GM23248 (cell line): ENCODE measurements at regions not wholly inside any gene's neighbourhood (a gene's known extent, or its start where the extent isn't known, plus 50 kb on each side); places are given as distances from the start of the nearest gene placed in this dataset.

Experiments used
- DNase-seq: peaks from one replicate; pipeline ENCODE4 v3.0.0-alpha.2; 2015
- H2AFZ ChIP-seq: fragments of 200-600 bp; sonication (generic); 2 replicates; pipeline ENCODE4 v1.6.1; 2016; ENCODE audit warnings: antibody characterized with exemption
- H3F3A ChIP-seq: fragments of 200-600 bp; sonication (generic); 2 replicates; pipeline ENCODE4 v1.6.1; 2016; ENCODE audit warnings: mild to moderate bottlenecking, antibody characterized with exemption, mixed run types; ENCODE audit not compliant: insufficient read depth
- H3K27ac ChIP-seq: fragments of 200-600 bp; sonication (generic); 2 replicates; pipeline ENCODE4 v1.5.1; 2016; ENCODE audit warnings: mild to moderate bottlenecking
- H3K27me3 ChIP-seq: fragments of 200-600 bp; sonication (generic); replicated peaks from 2 replicates; pipeline ENCODE4 v1.6.1; 2016; ENCODE audit warnings: mild to moderate bottlenecking; ENCODE audit not compliant: insufficient read depth
- H3K36me3 ChIP-seq: fragments of 200-600 bp; sonication (generic); 2 replicates; pipeline ENCODE4 v1.6.1; 2016; ENCODE audit warnings: low read depth, mild to moderate bottlenecking
- H3K4me1 ChIP-seq: fragments of 200-600 bp; sonication (generic); 2 replicates; pipeline ENCODE4 v1.6.1; 2016; ENCODE audit warnings: mild to moderate bottlenecking; ENCODE audit not compliant: insufficient read depth
- H3K4me2 ChIP-seq: fragments of 200-600 bp; sonication (generic); one replicate; pipeline ENCODE4 v1.6.1; 2016; ENCODE audit warnings: mild to moderate bottlenecking; ENCODE audit not compliant: unreplicated experiment
- H3K4me3 ChIP-seq: fragments of 200-600 bp; sonication (generic); 2 replicates; pipeline ENCODE4 v1.5.1; 2016; ENCODE audit warnings: mild to moderate bottlenecking
- H3K79me2 ChIP-seq: fragments of 200-600 bp; sonication (generic); 2 replicates; pipeline ENCODE4 v1.6.1; 2016; ENCODE audit warnings: mild to moderate bottlenecking; ENCODE audit not compliant: insufficient read depth
- H3K9ac ChIP-seq: fragments of 200-600 bp; sonication (generic); 2 replicates; pipeline ENCODE4 v1.6.1; 2016; ENCODE audit warnings: mild to moderate bottlenecking
- H3K9me2 ChIP-seq: fragments of 200-600 bp; sonication (generic); 2 replicates; pipeline ENCODE4 v1.6.1; 2016; ENCODE audit warnings: mixed run types, mild to moderate bottlenecking, moderate library complexity; ENCODE audit not compliant: insufficient read depth
- H3K9me3 ChIP-seq: fragments of 200-600 bp; sonication (generic); one replicate; pipeline ENCODE4 v1.6.1; 2017; ENCODE audit warnings: low read depth
- H4K20me1 ChIP-seq: fragments of 200-600 bp; sonication (generic); 2 replicates; pipeline ENCODE4 v1.6.0; 2016; ENCODE audit not compliant: insufficient read depth
- EZH2 ChIP-seq: fragments of 200-600 bp; sonication (generic); IDR thresholded peaks from 2 replicates; pipeline ENCODE4 v1.6.1; 2018; ENCODE audit warnings: antibody characterized with exemption, mild to moderate bottlenecking; ENCODE audit not compliant: insufficient read depth, poor library complexity, severe bottlenecking
- EZH2phosphoT487 ChIP-seq: fragments of 200-600 bp; sonication (generic); IDR thresholded peaks from 2 replicates; pipeline ENCODE4 v1.6.1; 2018; ENCODE audit warnings: antibody characterized with exemption, moderate library complexity, mild to moderate bottlenecking, low read depth; ENCODE audit not compliant: insufficient read depth
- WGBS, 2 experiments: methylation state at CpG; one replicate each; pipeline ENCODE4 v1.1.6; 2015 to 2017; ENCODE audit warnings: low lambda C conversion rate in 2 of 2, low coverage in 1 of 2; ENCODE audit errors: missing lambda C conversion rate in 2 of 2; 5-methylcytosine and 5-hydroxymethylcytosine counted together
- in situ Hi-C: fragments of 300-500 bp; cut with MboI; formaldehyde crosslinking; loops from 2 replicates; pipeline ENCODE4 v1.15.0; 2020

DNA sequence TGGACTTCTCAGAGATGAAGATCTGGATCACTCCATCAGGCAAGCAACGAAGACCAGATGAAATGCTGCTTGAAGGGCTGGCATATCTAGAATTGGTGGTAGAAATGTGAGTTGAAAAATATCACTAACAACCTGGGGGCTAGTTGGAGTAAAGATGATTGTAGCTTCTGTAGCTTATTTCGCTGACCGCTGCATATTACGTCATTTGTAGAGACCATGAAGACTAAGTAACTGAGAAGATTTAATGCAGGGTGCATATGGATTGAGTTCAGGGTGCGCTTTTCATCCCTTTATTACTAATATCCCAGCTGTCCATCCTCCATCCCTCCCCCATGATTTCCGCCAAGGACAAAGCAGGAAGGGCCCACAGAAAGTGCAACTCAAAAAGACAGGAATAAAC, 1364.0 kb downstream of the PCDH9 start:
- Histone ChIP-seq H3K4me3 (no peak overlapping the region), H3K27ac (no peak overlapping the region), H3K9me3 (no peaks in the 10 kb centered on the region), H3K79me2 (no peaks in the 10 kb centered on the region), H3K9ac (no peak overlapping the region), H3K36me3 (no peaks in the 10 kb centered on the region), H2AFZ (no peak overlapping the region), H3K4me2 (no peak overlapping the region), H3F3A (no peaks in the 10 kb centered on the region), H3K9me2 (no peaks in the 10 kb centered on the region), H3K27me3 (no peaks in the 10 kb centered on the region), H4K20me1 (no peaks in the 10 kb centered on the region), H3K4me1 (no peaks in the 10 kb centered on the region)
- TF ChIP-seq EZH2phosphoT487: no peak
- no peak for TF ChIP-seq EZH2
- WGBS, 2 experiments: 41 to 46% methylated on average over 6 of the region's 6 CpGs
- DNase-seq: no peak
- in situ Hi-C loops: loop anchor here (10.0 kb wide), 1 partner anchor 59 kb away; no protein-coding TSS in a partner anchor

DNA sequence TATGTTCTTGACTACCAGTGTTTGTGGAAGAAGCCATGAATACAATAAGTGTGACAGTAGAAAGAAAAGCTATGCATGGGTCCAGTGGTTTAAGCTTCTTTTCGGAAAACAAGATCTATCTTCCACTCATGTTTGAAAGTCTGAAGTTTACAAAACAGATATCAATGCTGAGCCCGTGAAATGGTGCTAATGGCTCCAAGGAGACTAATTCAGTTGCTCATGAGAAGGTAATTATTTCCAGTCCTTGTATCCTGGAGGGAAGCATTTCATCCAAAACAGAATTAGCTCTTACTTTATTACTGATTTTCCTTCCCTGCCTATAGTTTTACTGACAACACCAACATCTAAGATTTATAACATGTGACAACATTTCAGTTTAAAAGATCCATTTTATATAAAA, 1364.9 kb downstream of the PCDH9 start:
- Histone ChIP-seq H3K4me3 (no peak overlapping the region), H3K79me2 (no peaks in the 10 kb centered on the region), H3K9me3 (no peaks in the 10 kb centered on the region), H3K36me3 (no peaks in the 10 kb centered on the region), H3F3A (no peaks in the 10 kb centered on the region), H3K9ac (no peak overlapping the region), H3K4me2 (no peak overlapping the region), H3K9me2 (no peaks in the 10 kb centered on the region), H3K27me3 (no peaks in the 10 kb centered on the region), H3K27ac (no peak overlapping the region), H2AFZ (no peak overlapping the region), H4K20me1 (no peaks in the 10 kb centered on the region), H3K4me1 (no peaks in the 10 kb centered on the region)
- in situ Hi-C loops: loop anchor here (10.0 kb wide), 1 partner anchor 60 kb away; no protein-coding TSS in a partner anchor
- WGBS, 2 experiments: 19 to 20% methylated on average over 2 of the region's 2 CpGs
- TF ChIP-seq EZH2phosphoT487 (no peak), EZH2 (no peak)
- DNase-seq: no peak

DNA sequence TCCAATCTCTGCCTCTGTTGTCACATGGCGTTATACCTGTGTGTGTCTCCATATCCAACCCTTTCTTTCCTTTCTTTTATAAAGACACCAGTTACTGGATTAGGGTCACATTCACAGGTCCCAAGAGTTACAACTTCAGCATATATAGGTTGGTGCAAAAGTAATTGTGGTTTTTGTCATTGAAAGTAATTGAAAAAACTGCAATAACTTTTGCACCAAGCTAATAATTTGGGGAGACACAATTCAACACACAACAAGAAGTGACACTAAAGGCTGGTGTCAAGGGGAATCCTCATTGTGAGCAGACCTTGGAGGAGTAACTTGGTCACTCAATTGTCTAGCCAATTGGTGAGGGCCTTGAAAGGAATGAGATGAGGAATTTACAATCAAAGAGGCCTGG, 1366.1 kb downstream of the PCDH9 start:
- in situ Hi-C loops: loop anchor here (10.0 kb wide), 1 partner anchor 61 kb away; no protein-coding TSS in a partner anchor
- no peak overlapping the region for H3K9ac ChIP-seq
- no peak overlapping the region for H3K4me2 ChIP-seq
- no peaks in the 10 kb centered on the region for H3K36me3 ChIP-seq
- no peak overlapping the region for H3K27ac ChIP-seq
- no peak overlapping the region for H3K4me3 ChIP-seq
- no peak for DNase-seq
- WGBS, 2 experiments: 9 to 19% methylated on average over 1 of the region's 1 CpG
- no peaks in the 10 kb centered on the region for H3K79me2 ChIP-seq
- H3K27me3 ChIP-seq: no peaks in the 10 kb centered on the region
- H3K9me3 ChIP-seq: no peaks in the 10 kb centered on the region
- TF ChIP-seq EZH2 (no peak), EZH2phosphoT487 (no peak)
- H2AFZ ChIP-seq: no peak overlapping the region
- H3K4me1 ChIP-seq: no peaks in the 10 kb centered on the region
- no peaks in the 10 kb centered on the region for H3K9me2 ChIP-seq
- no peaks in the 10 kb centered on the region for H4K20me1 ChIP-seq
- no peaks in the 10 kb centered on the region for H3F3A ChIP-seq

DNA sequence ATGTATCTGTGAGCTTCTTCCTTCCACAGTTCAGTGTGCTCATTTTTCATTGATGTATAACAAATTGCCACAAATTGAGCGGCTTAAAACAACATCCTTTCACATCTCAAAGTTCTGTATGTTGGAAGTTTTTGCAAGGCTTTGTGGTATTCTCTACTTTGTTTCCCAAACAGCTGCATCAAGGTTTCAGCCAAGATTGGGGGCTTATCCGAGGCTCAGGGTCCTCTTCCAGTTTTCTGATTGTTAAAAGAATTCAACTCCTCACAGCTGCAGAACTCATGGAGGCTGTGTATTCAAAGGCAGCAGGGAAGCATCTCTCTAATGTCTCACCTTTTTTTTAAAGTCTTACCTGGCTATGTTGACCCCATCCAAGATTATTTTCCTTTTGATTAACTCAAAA, 1369.8 kb downstream of the PCDH9 start:
- no peak for DNase-seq
- Histone ChIP-seq H4K20me1 (no peaks in the 10 kb centered on the region), H3K4me2 (no peak overlapping the region), H3K9me2 (no peaks in the 10 kb centered on the region), H3F3A (no peaks in the 10 kb centered on the region), H3K79me2 (no peaks in the 10 kb centered on the region), H3K27ac (no peak overlapping the region), H2AFZ (no peak overlapping the region), H3K4me1 (no peaks in the 10 kb centered on the region), H3K9ac (no peak overlapping the region), H3K36me3 (no peaks in the 10 kb centered on the region), H3K9me3 (no peaks in the 10 kb centered on the region), H3K27me3 (no peaks in the 10 kb centered on the region), H3K4me3 (no peak overlapping the region)
- in situ Hi-C loops: loop anchor here (10.0 kb wide), 1 partner anchor 64 kb away; no protein-coding TSS in a partner anchor
- WGBS, 2 experiments: 5 to 7% methylated on average over 2 of the region's 2 CpGs
- TF ChIP-seq EZH2 (no peak), EZH2phosphoT487 (no peak)

DNA sequence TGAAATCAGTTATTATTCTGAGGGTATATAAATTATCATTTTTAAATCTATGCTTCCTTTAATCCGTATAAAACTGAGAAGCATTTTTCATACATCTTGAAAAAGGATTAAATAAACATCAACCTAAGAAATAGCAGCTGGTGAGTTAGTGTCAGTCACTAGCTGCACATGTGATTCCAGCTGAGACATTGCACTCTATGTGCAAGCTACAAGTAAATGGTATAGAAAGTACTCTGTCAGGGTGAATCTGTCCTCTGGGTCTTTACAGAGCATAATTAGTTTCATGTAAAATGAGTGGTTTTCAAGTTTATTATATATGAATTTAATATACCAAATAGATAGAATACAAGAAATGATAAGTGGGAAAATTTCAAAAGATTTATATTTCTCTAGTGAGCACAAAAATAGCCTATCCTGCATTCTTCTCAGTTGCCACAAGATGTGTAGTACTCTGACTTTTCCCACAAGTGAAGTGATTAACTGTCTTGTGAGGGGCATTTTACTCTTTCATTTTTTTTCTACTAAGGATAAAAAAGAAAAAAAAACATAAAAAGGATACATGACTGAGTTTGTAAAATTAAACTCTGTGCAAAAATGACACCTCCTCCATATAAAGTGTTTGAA, 1372.1 kb downstream of the PCDH9 start:
- Histone ChIP-seq H3K4me3 (no peak overlapping the region), H3F3A (no peaks in the 10 kb centered on the region), H3K36me3 (no peaks in the 10 kb centered on the region), H3K27ac (no peak overlapping the region), H3K79me2 (no peaks in the 10 kb centered on the region), H3K9me2 (no peaks in the 10 kb centered on the region), H3K9ac (no peak overlapping the region), H3K4me1 (no peaks in the 10 kb centered on the region), H3K27me3 (no peaks in the 10 kb centered on the region), H2AFZ (no peak overlapping the region), H4K20me1 (no peaks in the 10 kb centered on the region), H3K4me2 (no peak overlapping the region), H3K9me3 (no peaks in the 10 kb centered on the region)
- WGBS, 2 experiments: 0 to 3% methylated on average over 1 of the region's 1 CpG
- in situ Hi-C loops: no loop called here
- no peak for DNase-seq
- TF ChIP-seq EZH2phosphoT487: no peak
- no peak for TF ChIP-seq EZH2
